K562 (cell line): ENCODE measurements at regions not wholly inside any gene's neighbourhood (a gene's known extent, or its start where the extent isn't known, plus 50 kb on each side); places are given as distances from the start of the nearest gene placed in this dataset.

Source experiments
- ATAC-seq: fragments of 200-7000 bp; cut with Tn5 transposase; 3 replicates; pipeline ENCODE4 v1.9.1; 2020; ENCODE audit warnings: moderate library complexity
- BruUV-seq: library from RNA; stranded (reverse); fragments of 400-500 nt; replicated peaks from 2 replicates; lab custom pipeline; 2021; lab: Mats Ljungman, UMichigan
- CTCF ChIA-PET: fragments of 300-600 bp; formaldehyde crosslinking; extraction: SDS; loops from one replicate; lab custom pipeline; 2021; ENCODE audit warnings: low intra/inter-chr PET ratio; lab: Yijun Ruan, JAX
- POLR2A ChIA-PET: fragments of 300-600, 350-650 bp; sonication (Branson Sonifier 250); formaldehyde crosslinking; extraction: SDS; loops from one replicate; lab custom pipeline; 2021; ENCODE audit warnings: antibody characterized with exemption, inconsistent platforms; lab: Yijun Ruan, JAX
- DNase-seq, 4 experiments: peaks; one replicate each; pipeline versions ENCODE4 v3.0.0 to v3.0.0-alpha.2; 2011 to 2018; ENCODE audit warnings: low spot score in 3 of 4, mixed read lengths in 3 of 4; ENCODE audit errors: extremely low read depth in 1 of 4
- FAIRE-seq: peaks from 2 replicates; lab custom pipeline; 2011; peaks lifted over from hg19 to GRCh38; lab: Jason Lieb, UNC
- H2AFZ ChIP-seq: 2 replicates; pipeline ENCODE4 v1.6.0; 2011; ENCODE audit warnings: low read depth, low read length, control low read depth, inconsistent platforms
- H3K27ac ChIP-seq: fragments of 200-600 bp; 3 replicates; pipeline ENCODE4 v1.8.0; 2011; ENCODE audit warnings: low read depth, mild to moderate bottlenecking, control low read depth, inconsistent platforms, low read length, moderate library complexity, mixed read lengths; ENCODE audit errors: extremely low read depth
- H3K27me3 ChIP-seq, 2 experiments: fragments of 300-600 bp in 1 of 2; 2 replicates in 1 of 2; 3 replicates in 1 of 2; pipeline versions ENCODE4 v1.6.0 to v1.8.0; 2011; ENCODE audit warnings: inconsistent platforms in 2 of 2, low read length in 2 of 2, mild to moderate bottlenecking in 1 of 2, mixed read lengths in 1 of 2, moderate library complexity in 1 of 2; ENCODE audit not compliant: control insufficient read depth in 2 of 2, insufficient read depth in 2 of 2
- H3K36me3 ChIP-seq: fragments of 300-600 bp; 3 replicates; pipeline ENCODE4 v1.8.0; 2011; ENCODE audit warnings: mild to moderate bottlenecking, low read length, inconsistent platforms; ENCODE audit not compliant: control insufficient read depth, insufficient read depth
- H3K4me1 ChIP-seq, 2 experiments: fragments of 200-600 bp in 1 of 2; replicated peaks in 1 of 2; 2 replicates in 1 of 2; 3 replicates in 1 of 2; pipeline versions ENCODE4 v1.5.1 to v1.8.0; 2011; ENCODE audit warnings: inconsistent platforms in 2 of 2, low read length in 2 of 2, mild to moderate bottlenecking in 1 of 2, mixed read lengths in 1 of 2, moderate library complexity in 1 of 2; ENCODE audit not compliant: control insufficient read depth in 2 of 2, insufficient read depth in 2 of 2
- H3K4me2 ChIP-seq: 2 replicates; pipeline ENCODE4 v1.6.1; 2011; ENCODE audit warnings: low read length, control low read depth, inconsistent platforms, mixed read lengths; ENCODE audit not compliant: insufficient read depth
- H3K4me3 ChIP-seq: fragments of 200-600 bp; sonication (generic), shearing (Covaris generic); 2 replicates; pipeline ENCODE4 v1.5.1; 2016; ENCODE audit warnings: control low read depth, inconsistent platforms
- H3K79me2 ChIP-seq: fragments of 200-600 bp; 3 replicates; pipeline ENCODE4 v1.8.0; 2011; ENCODE audit warnings: low read length, inconsistent platforms; ENCODE audit not compliant: control insufficient read depth, insufficient read depth
- H3K9ac ChIP-seq, 2 experiments: 2 replicates each; pipeline versions ENCODE4 v1.6.0 to v1.6.1; 2011; ENCODE audit warnings: low read depth in 2 of 2, low read length in 2 of 2, control low read depth in 1 of 2, inconsistent platforms in 1 of 2, mild to moderate bottlenecking in 1 of 2, mixed read lengths in 1 of 2; ENCODE audit not compliant: insufficient read depth in 1 of 2
- H3K9me1 ChIP-seq: one replicate; pipeline ENCODE4 v1.6.0; 2011; ENCODE audit warnings: inconsistent platforms, mild to moderate bottlenecking, low read length, moderate library complexity; ENCODE audit not compliant: control insufficient read depth, insufficient read depth
- H3K9me3 ChIP-seq: replicated peaks from 2 replicates; pipeline ENCODE4 v1.5.1; 2011; ENCODE audit warnings: low read depth, low read length, inconsistent platforms; ENCODE audit not compliant: control insufficient read depth, insufficient read depth
- H4K20me1 ChIP-seq: replicated peaks from 2 replicates; pipeline ENCODE4 v1.6.1; 2011; ENCODE audit warnings: low read length, inconsistent platforms, mixed read lengths; ENCODE audit not compliant: control insufficient read depth, insufficient read depth
- BRF1 ChIP-seq: IDR thresholded peaks from 3 replicates; pipeline ENCODE4 v1.6.1; 2011; ENCODE audit warnings: borderline replicate concordance, mild to moderate bottlenecking; ENCODE audit not compliant: insufficient read length; ENCODE audit errors: extremely low read depth
- CBX1 ChIP-seq: sonication (generic); IDR thresholded peaks from 2 replicates; pipeline ENCODE4 v1.6.1; 2016; ENCODE audit warnings: antibody characterized with exemption, low read depth, mild to moderate bottlenecking
- DNMT1 ChIP-seq: fragments of 450-650 bp; IDR thresholded peaks from 2 replicates; pipeline ENCODE4 v1.6.1; 2016; ENCODE audit warnings: antibody characterized with exemption, mild to moderate bottlenecking
- EGR1 ChIP-seq: fragments of 450-650 bp; conservative IDR thresholded peaks from 2 replicates; pipeline ENCODE4 v1.6.1; 2017; ENCODE audit warnings: mild to moderate bottlenecking
- GTF2E2 ChIP-seq: fragments of 200-800 bp; sonication (Bioruptor generic); IDR thresholded peaks from 2 replicates; pipeline ENCODE4 v1.6.1; 2016; ENCODE audit warnings: missing genetic modification characterization, missing compliant biosample characterization
- HNRNPK ChIP-seq: fragments of 200-400 bp; formaldehyde crosslinking; IDR thresholded peaks from one replicate; pipeline ENCODE4 v1.6.1; 2018; ENCODE audit warnings: mild to moderate bottlenecking, low read depth, low read length; ENCODE audit not compliant: poor library complexity, severe bottlenecking
- HNRNPUL1 ChIP-seq: fragments of 200-400 bp; formaldehyde crosslinking; IDR thresholded peaks from 2 replicates; pipeline ENCODE4 v1.6.1; 2017; ENCODE audit warnings: low read length
- MTA3 ChIP-seq: fragments of 450-650 bp; formaldehyde crosslinking; IDR thresholded peaks from 2 replicates; pipeline ENCODE4 v1.6.1; 2017; ENCODE audit warnings: mild to moderate bottlenecking, borderline replicate concordance
- PURB ChIP-seq: sonication (generic); formaldehyde crosslinking; IDR thresholded peaks from 2 replicates; pipeline ENCODE4 v1.9.0; 2021; ENCODE audit warnings: low read depth, mild to moderate bottlenecking, missing genetic modification reagents
- RBM14 ChIP-seq: fragments of 200-400 bp; formaldehyde crosslinking; IDR thresholded peaks from 2 replicates; pipeline ENCODE4 v1.6.1; 2018; ENCODE audit warnings: low read depth, mild to moderate bottlenecking, low read length, moderate library complexity, borderline replicate concordance; ENCODE audit not compliant: insufficient read depth
- RBM17 ChIP-seq: fragments of 200-400 bp; formaldehyde crosslinking; IDR thresholded peaks from 2 replicates; pipeline ENCODE4 v1.6.1; 2017; ENCODE audit warnings: low read depth, mild to moderate bottlenecking, low read length, borderline replicate concordance
- TAF15 ChIP-seq: fragments of 200-400 bp; formaldehyde crosslinking; IDR thresholded peaks from 2 replicates; pipeline ENCODE4 v1.6.1; 2017; ENCODE audit warnings: mild to moderate bottlenecking, low read depth, low read length, moderate library complexity
- YBX1 ChIP-seq: fragments of 450-650 bp; IDR thresholded peaks from 2 replicates; pipeline ENCODE4 v1.7.1; 2016; ENCODE audit warnings: mild to moderate bottlenecking
- ZBTB8A ChIP-seq: fragments of 450-650 bp; IDR thresholded peaks from 2 replicates; pipeline ENCODE4 v1.6.1; 2018; ENCODE audit warnings: mild to moderate bottlenecking, moderate library complexity; ENCODE audit not compliant: partially characterized antibody
- ZNF12 ChIP-seq: sonication (generic); formaldehyde crosslinking; IDR thresholded peaks from 2 replicates; pipeline ENCODE4 v1.4.0; 2020; ENCODE audit warnings: mild to moderate bottlenecking, missing genetic modification reagents
- ZNF134 ChIP-seq: fragments of 250-450 bp; sonication (Bioruptor Pico); conservative IDR thresholded peaks from 2 replicates; pipeline ENCODE4 v1.4.0; 2020
- ZNF282 ChIP-seq: sonication (generic); formaldehyde crosslinking; IDR thresholded peaks from 2 replicates; pipeline ENCODE4 v1.8.1; 2023; ENCODE audit warnings: missing genetic modification reagents
- ZNF398 ChIP-seq: fragments of 250-450 bp; sonication (Bioruptor Pico); IDR thresholded peaks from 2 replicates; pipeline ENCODE4 v1.8.0; 2021; ENCODE audit warnings: moderate library complexity, mild to moderate bottlenecking, inconsistent platforms
- ZNF41 ChIP-seq: fragments of 250-450 bp; sonication (Bioruptor Pico); conservative IDR thresholded peaks from 2 replicates; pipeline ENCODE4 v1.4.0; 2020; ENCODE audit warnings: mild to moderate bottlenecking
- ZNF785 ChIP-seq: fragments of 250-450 bp; sonication (Bioruptor Pico); IDR thresholded peaks from 2 replicates; pipeline ENCODE4 v1.4.0; 2020; ENCODE audit warnings: mild to moderate bottlenecking
- WGBS: fragments of 100-300 bp; shearing (Covaris generic); methylation state at CpG from one replicate; pipeline ENCODE4 v1.1.6; 2016; ENCODE audit warnings: low coverage, mixed read lengths; ENCODE audit not compliant: insufficient coverage; ENCODE audit errors: missing lambda C conversion rate; 5-methylcytosine and 5-hydroxymethylcytosine counted together
- in situ Hi-C: fragments of 300-500 bp; cut with MboI; formaldehyde crosslinking; loops from 4 replicates; pipeline ENCODE4 v1.15.0; 2018; ENCODE audit warnings: inconsistent platforms, mixed read lengths
- intact Hi-C: fragments of 100-400 bp; cut with micrococcal nuclease; formaldehyde crosslinking; loops from 2 replicates; pipeline ENCODE4 v1.14.2; 2022
- TF ChIP-seq, protein P1 (sequence below): fragments of 150-350 bp; conservative IDR thresholded peaks from 2 replicates; pipeline ENCODE4 v1.6.1; 2014; ENCODE audit warnings: low read length

GRCh38 chr17:79473876-79474440, 136.9 kb downstream of the RBFOX3 start:
- whole genome bisulfite sequencing, result 5% methylated on average over 12 of the region's 12 CpGs
- ChIA-PET POLR2A (interaction anchor here (0.7 to 1.4 kb wide), 3 partner anchors 9 to 504 kb away, joined by 3 to 8 read pairs (median 3); no protein-coding TSS in a partner anchor), CTCF (no interaction called here)
- Histone ChIP-seq H3K36me3 (no peaks in the 10 kb centered on the region), H3K27ac (peak overlapping the region; percentile 69; the same call in 2 of the 3 replicates), H3K9me3 (no peaks in the 10 kb centered on the region), H3K4me1 (peaks cover 14 to 25% of the 10 kb centered on the region in 2 experiments; a peak in 3 of 5 replicates), H3K4me3 (no peak overlapping the region), H2AFZ (peak overlapping the region; percentile 43), H3K79me2 (no peaks in the 10 kb centered on the region), H4K20me1 (0 out of 2 replicates have a peak, but pooled peaks cover 4% of the 10 kb centered on the region), H3K9me1 (no peaks in the 10 kb centered on the region), H3K9ac (peak overlapping the region in 1 of 2 experiments; percentile 19; a peak in 1 of 4 replicates), H3K4me2 (peak overlapping the region; percentile 69), H3K27me3 (peaks cover 10 to 46% of the 10 kb centered on the region in 2 experiments; a peak in 4 of 5 replicates)
- intact Hi-C loops (no loop called here), in situ Hi-C loops (no loop called here)
- ATAC-seq, result no peak
- BruUV-seq, result no TSS peak
- FAIRE-seq, result peak; percentile 81
- no peak for DNase-seq
- TF ChIP-seq ZNF785 (CRISPR knock-in tag) (no peak), RBM14 (no peak), HNRNPK (no peak), TAF15 (no peak), HNRNPUL1 (no peak), ZNF134 (CRISPR knock-in tag) (no peak), GTF2E2 (tag) (no peak), ZNF41 (no peak), PURB (CRISPR knock-in tag) (no peak), EGR1 (no peak), YBX1 (no peak), DNMT1 (no peak), ZNF282 (CRISPR knock-in tag) (no peak), ZNF398 (CRISPR knock-in tag) (no peak), CBX1 (no peak), BRF1 (no peak), ZNF12 (no peak), ZBTB8A (no peak), RBM17 (no peak), MTA3 (no peak)
- TF ChIP-seq, protein P1, sequence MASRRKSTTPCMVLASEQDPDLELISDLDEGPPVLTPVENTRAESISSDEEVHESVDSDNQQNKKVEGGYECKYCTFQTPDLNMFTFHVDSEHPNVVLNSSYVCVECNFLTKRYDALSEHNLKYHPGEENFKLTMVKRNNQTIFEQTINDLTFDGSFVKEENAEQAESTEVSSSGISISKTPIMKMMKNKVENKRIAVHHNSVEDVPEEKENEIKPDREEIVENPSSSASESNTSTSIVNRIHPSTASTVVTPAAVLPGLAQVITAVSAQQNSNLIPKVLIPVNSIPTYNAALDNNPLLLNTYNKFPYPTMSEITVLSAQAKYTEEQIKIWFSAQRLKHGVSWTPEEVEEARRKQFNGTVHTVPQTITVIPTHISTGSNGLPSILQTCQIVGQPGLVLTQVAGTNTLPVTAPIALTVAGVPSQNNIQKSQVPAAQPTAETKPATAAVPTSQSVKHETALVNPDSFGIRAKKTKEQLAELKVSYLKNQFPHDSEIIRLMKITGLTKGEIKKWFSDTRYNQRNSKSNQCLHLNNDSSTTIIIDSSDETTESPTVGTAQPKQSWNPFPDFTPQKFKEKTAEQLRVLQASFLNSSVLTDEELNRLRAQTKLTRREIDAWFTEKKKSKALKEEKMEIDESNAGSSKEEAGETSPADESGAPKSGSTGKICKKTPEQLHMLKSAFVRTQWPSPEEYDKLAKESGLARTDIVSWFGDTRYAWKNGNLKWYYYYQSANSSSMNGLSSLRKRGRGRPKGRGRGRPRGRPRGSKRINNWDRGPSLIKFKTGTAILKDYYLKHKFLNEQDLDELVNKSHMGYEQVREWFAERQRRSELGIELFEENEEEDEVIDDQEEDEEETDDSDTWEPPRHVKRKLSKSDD, result no peak
